OCI-LY7 (cell line): ENCODE measurements at regions not wholly inside any gene's neighbourhood (a gene's known extent, or its start where the extent isn't known, plus 50 kb on each side); places are given as distances from the start of the nearest gene placed in this dataset.

Experiments
- BruUV-seq: library from RNA; stranded (reverse); fragments of 400-500 nt; replicated peaks from 2 replicates; lab custom pipeline; 2021; lab: Mats Ljungman, UMichigan
- CTCF ChIA-PET: fragments of 300-600 bp; sonication (Branson Sonifier 250); formaldehyde crosslinking; loops from one replicate; lab custom pipeline; 2022; ENCODE audit warnings: antibody characterized with exemption; ENCODE audit not compliant: unreplicated experiment; lab: Charles Lee
- POLR2A ChIA-PET: fragments of 300-600 bp; sonication (Branson Sonifier 250); formaldehyde crosslinking; loops from one replicate; lab custom pipeline; 2022; ENCODE audit warnings: antibody characterized with exemption; lab: Charles Lee
- DNase-seq: peaks from one replicate; pipeline ENCODE4 v3.0.0-alpha.2; 2015; ENCODE audit warnings: low spot score
- H2AFZ ChIP-seq: fragments of 200-600 bp; sonication (generic), shearing (Covaris generic); 2 replicates; pipeline ENCODE4 v1.6.1; 2014; ENCODE audit warnings: mild to moderate bottlenecking, antibody characterized with exemption, low read length, moderate library complexity
- H3K27ac ChIP-seq: fragments of 200-600 bp; sonication (generic); 2 replicates; pipeline ENCODE4 v1.5.1; 2014; ENCODE audit warnings: mixed run types, low read depth, mild to moderate bottlenecking, moderate library complexity, low read length, inconsistent platforms; ENCODE audit not compliant: poor library complexity, severe bottlenecking
- H3K36me3 ChIP-seq: fragments of 200-600 bp; sonication (generic); 2 replicates; pipeline ENCODE4 v1.6.1; 2014; ENCODE audit warnings: mild to moderate bottlenecking, antibody characterized with exemption, low read length, moderate library complexity, mixed read lengths; ENCODE audit not compliant: insufficient read depth
- H3K4me1 ChIP-seq: fragments of 200-600 bp; sonication (generic); 2 replicates; pipeline ENCODE4 v1.5.1; 2014; ENCODE audit warnings: mild to moderate bottlenecking, low read length; ENCODE audit not compliant: insufficient read depth, poor library complexity, severe bottlenecking
- H3K4me2 ChIP-seq: fragments of 200-600 bp; sonication (generic); 2 replicates; pipeline ENCODE4 v1.6.1; 2014; ENCODE audit warnings: mild to moderate bottlenecking, low read length
- H3K4me3 ChIP-seq: fragments of 200-600 bp; sonication (generic); 2 replicates; pipeline ENCODE4 v1.5.1; 2014; ENCODE audit warnings: mild to moderate bottlenecking, low read depth, low read length; ENCODE audit not compliant: poor library complexity, severe bottlenecking
- H3K79me2 ChIP-seq: fragments of 200-600 bp; sonication (generic); 2 replicates; pipeline ENCODE4 v1.6.1; 2016; ENCODE audit warnings: low read depth, mild to moderate bottlenecking, low read length, moderate library complexity, mixed read lengths; ENCODE audit not compliant: insufficient read depth
- H3K9me2 ChIP-seq: fragments of 200-600 bp; sonication (generic); 2 replicates; pipeline ENCODE4 v1.6.1; 2016; ENCODE audit warnings: mild to moderate bottlenecking, low read length, mixed read lengths; ENCODE audit not compliant: insufficient read depth
- H3K9me3 ChIP-seq: fragments of 200-600 bp; sonication (generic); 2 replicates; pipeline ENCODE4 v1.6.1; 2014; ENCODE audit warnings: mild to moderate bottlenecking, mixed run types, low read length, mixed read lengths
- H4K20me1 ChIP-seq: fragments of 200-600 bp; sonication (generic); 2 replicates; pipeline ENCODE4 v1.6.1; 2014; ENCODE audit warnings: mild to moderate bottlenecking, antibody characterized with exemption, low read length, moderate library complexity, mixed read lengths; ENCODE audit not compliant: insufficient read depth
- CTCF ChIP-seq: fragments of 200-600 bp; sonication (generic); conservative IDR thresholded peaks from 2 replicates; pipeline ENCODE4 v1.5.1; 2014; ENCODE audit warnings: mild to moderate bottlenecking, antibody characterized with exemption, low read length, moderate library complexity, mixed read lengths
- EZH2phosphoT487 ChIP-seq: fragments of 200-600 bp; sonication (generic); IDR thresholded peaks from 2 replicates; pipeline ENCODE4 v1.6.1; 2018; ENCODE audit warnings: low read depth, borderline replicate concordance, mild to moderate bottlenecking, mixed run types, antibody characterized with exemption, low read length, moderate library complexity, mixed read lengths
- intact Hi-C: fragments of 100-400 bp; cut with micrococcal nuclease; formaldehyde crosslinking; loops from one replicate; pipeline ENCODE4 v1.10.0; 2022; ENCODE audit not compliant: unreplicated experiment

- POLR2A ChIA-PET: interaction anchor here (0.7 kb wide), 1 partner anchor 10 kb away, joined by 3 read pairs; no protein-coding TSS in a partner anchor
- Histone ChIP-seq H3K9me3 (no peaks in the 10 kb centered on the region), H3K4me2 (no peak overlapping the region), H3K4me3 (no peak overlapping the region), H3K9me2 (no peaks in the 10 kb centered on the region), H3K79me2 (no peaks in the 10 kb centered on the region), H3K4me1 (no peaks in the 10 kb centered on the region), H3K27ac (no peak overlapping the region), H4K20me1 (no peaks in the 10 kb centered on the region), H2AFZ (no peak overlapping the region), H3K36me3 (no peaks in the 10 kb centered on the region)
- no TSS peak for BruUV-seq
- TF ChIP-seq CTCF (no peak), EZH2phosphoT487 (no peak)
- CTCF ChIA-PET: no interaction called here
- intact Hi-C loops: no loop called here
- no peak for DNase-seq
Measured at GRCh38 chrX:16319929-16320328, 152.6 kb downstream of the MAGEB17 start.

GRCh38 chrX:16320765-16321355 is 153.6 kb downstream of the MAGEB17 start:
- ChIA-PET CTCF (no interaction called here), POLR2A (no interaction called here)
- Histone ChIP-seq H3K36me3 (no peaks in the 10 kb centered on the region), H3K4me2 (no peak overlapping the region), H3K9me2 (no peaks in the 10 kb centered on the region), H3K27ac (no peak overlapping the region), H3K9me3 (no peaks in the 10 kb centered on the region), H4K20me1 (no peaks in the 10 kb centered on the region), H3K4me1 (no peaks in the 10 kb centered on the region), H3K4me3 (no peak overlapping the region), H2AFZ (no peak overlapping the region), H3K79me2 (no peaks in the 10 kb centered on the region)
- intact Hi-C loops: no loop called here
- no TSS peak for BruUV-seq
- DNase-seq: no peak
- TF ChIP-seq EZH2phosphoT487 (no peak), CTCF (no peak)

- no TSS peak for BruUV-seq
Measured at GRCh38 chrX:16333453-16333852, 166.2 kb downstream of the MAGEB17 start.

More at GRCh38 chrX:16333453-16333852, 166.2 kb downstream of the MAGEB17 start:
- DNase-seq: no peak
- intact Hi-C loops: no loop called here
- H3K4me1 ChIP-seq: no peaks in the 10 kb centered on the region
- no peak for TF ChIP-seq EZH2phosphoT487
- TF ChIP-seq CTCF: no peak
- H3K9me3 ChIP-seq: no peaks in the 10 kb centered on the region
- H3K79me2 ChIP-seq: no peaks in the 10 kb centered on the region
- H3K4me3 ChIP-seq: no peak overlapping the region
- H4K20me1 ChIP-seq: no peaks in the 10 kb centered on the region
- H3K9me2 ChIP-seq: no peaks in the 10 kb centered on the region
- no peak overlapping the region for H3K27ac ChIP-seq
- no peak overlapping the region for H3K4me2 ChIP-seq
- H3K36me3 ChIP-seq: no peaks in the 10 kb centered on the region
- ChIA-PET POLR2A (interaction anchor here (0.6 kb wide), 1 partner anchor 210 kb away, joined by 3 read pairs; the partner anchor contains the start of gene GRPR), CTCF (no interaction called here)
- H2AFZ ChIP-seq: no peak overlapping the region
